ENCODE measurements at regions not wholly inside any gene's neighbourhood (a gene's known extent, or its start where the extent isn't known, plus 50 kb on each side); places are given as distances from the start of the nearest gene placed in this dataset.

- no peak for TF ChIP-seq CTCF (IDR thresholded peaks at IDR 0.05)
- no peak for TF ChIP-seq POLR2A (IDR thresholded peaks at IDR 0.05)
Measured at GRCh38 chr22:47295226-47295901, 532.9 kb downstream of the TBC1D22A start.

Data from adrenal gland (tissue), 5 donors.